Astrocyte (in vitro differentiated cells and primary cell): ENCODE measurements at regions not wholly inside any gene's neighbourhood (a gene's known extent, or its start where the extent isn't known, plus 50 kb on each side); places are given as distances from the start of the nearest gene placed in this dataset.

Experiments
- CTCF ChIP-seq: IDR thresholded peaks from 2 replicates; pipeline ENCODE4 v1.5.1; 2011; ENCODE audit warnings: low read depth, mild to moderate bottlenecking, inconsistent platforms, low read length, moderate library complexity; ENCODE audit not compliant: insufficient read depth
- EZH2 ChIP-seq: IDR thresholded peaks from 2 replicates; pipeline ENCODE4 v1.6.1; 2012; ENCODE audit warnings: mild to moderate bottlenecking, low read length, inconsistent platforms; ENCODE audit not compliant: insufficient read depth

GRCh38 chr6:134560019-134560418 is 242.1 kb upstream of the SGK1 start:
- TF ChIP-seq CTCF (no peak), EZH2 (no peak)
